Psoas muscle (tissue), 7 donors: ENCODE measurements at regions not wholly inside any gene's neighbourhood (a gene's known extent, or its start where the extent isn't known, plus 50 kb on each side); places are given as distances from the start of the nearest gene placed in this dataset.
A peak's percentile ranks its signal among the peaks of the same experiment; 100 is the strongest.
"Not testable (repeated sequence)": the region's sequence is repeated elsewhere in the genome, so short reads cannot be mapped to it uniquely, and the experiment has no call there.

Experiments
- ATAC-seq, 4 donors: fragments of 200-7000 bp; cut with Tn5 transposase; one replicate each; pipeline ENCODE4 v1.9.1; 2020; ENCODE audit warnings: moderate library complexity in 3 of 4, mild to moderate bottlenecking in 2 of 4
- DNase-seq, 2 donors: peaks; one replicate each; pipeline ENCODE4 v3.0.0-alpha.2; 2020
- H3K27ac ChIP-seq: fragments of 200-600 bp; one replicate; pipeline ENCODE4 v1.8.0; 2022
- H3K27me3 ChIP-seq, 3 donors: fragments of 200-600 bp in 1 of 3; one replicate each; pipeline versions ENCODE4 v1.6.1 to v1.8.0; 2013 to 2022; ENCODE audit warnings: low read length in 2 of 3, mild to moderate bottlenecking in 2 of 3, moderate library complexity in 1 of 3; ENCODE audit not compliant: insufficient read depth in 3 of 3
- H3K36me3 ChIP-seq, 2 donors: fragments of 200-600 bp in 1 of 2; one replicate each; pipeline versions ENCODE4 v1.6.1 to v1.8.0; 2013 to 2022; ENCODE audit warnings: low read depth in 1 of 2, mild to moderate bottlenecking in 1 of 2, moderate library complexity in 1 of 2; ENCODE audit not compliant: insufficient read depth in 1 of 2
- H3K4me1 ChIP-seq: fragments of 200-600 bp; one replicate; pipeline ENCODE4 v1.8.0; 2022
- H3K4me3 ChIP-seq: fragments of 200-600 bp; one replicate; pipeline ENCODE4 v1.8.0; 2022; ENCODE audit warnings: mild to moderate bottlenecking
- H3K9me3 ChIP-seq: fragments of 200-600 bp; one replicate; pipeline ENCODE4 v1.8.0; 2022
- CTCF ChIP-seq: fragments of 200-600 bp; IDR thresholded peaks from one replicate; pipeline ENCODE4 v1.8.0; 2022; ENCODE audit warnings: antibody characterized with exemption
- WGBS, 3 donors: extraction: QIAGEN DNeasy Blood & Tissue Kit; methylation state at CpG; one replicate each; pipeline versions ENCODE4 v1.1.6 to v1.1.7; 2013; 5-methylcytosine and 5-hydroxymethylcytosine counted together
- intact Hi-C, 2 donors: fragments of 100-400 bp; cut with DNase I; formaldehyde crosslinking; loops; one replicate each; pipeline versions ENCODE4 v1.11.0 to v1.14.2; 2022
- donor health status: healthy with polysubstance abuse.
- donor health status: DM: no; HTN: no; CAD: no; lungs with moderate emphysema.
- donor health status: Bipolar disorder and iron deficiency.
- donor health status: healthy.
- donor health status: DM: yes; HTN: yes; CAD: no.
- donor health status: DM: no; HTN: no; CAD: no.
- donor health status: DM: yes; HTN: yes; CAD: no.

GRCh38 chr6:122182061-122182460, 217.4 kb upstream of the HSF2 start:
- H3K4me3 ChIP-seq = no peak overlapping the region
- H3K9me3 ChIP-seq = no peaks in the 10 kb centered on the region
- H3K4me1 ChIP-seq = no peaks in the 10 kb centered on the region
- H3K36me3 ChIP-seq = no peaks in the 10 kb centered on the region
- ATAC-seq (no peak), DNase-seq (no peak)
- no peak for TF ChIP-seq CTCF
- no peaks in the 10 kb centered on the region for H3K27me3 ChIP-seq
- WGBS, 3 donors = 67 to 73% (median 71%) methylated on average over 4 of the region's 4 CpGs
- no peak overlapping the region for H3K27ac ChIP-seq
- intact Hi-C loops = loop anchor here (5.0 to 10.0 kb wide), 3 partner anchors 137 to 1127 kb away; no protein-coding TSS in a partner anchor

- TF ChIP-seq CTCF = peak; percentile 57
- H3K4me1 ChIP-seq = no peaks in the 10 kb centered on the region
- DNase-seq = no peak
- no peaks in the 10 kb centered on the region for H3K36me3 ChIP-seq
- peak in 1 of 4 donors; percentile 78 for ATAC-seq
- 22 to 31% (median 26%) methylated on average over 4 of the region's 4 CpGs for WGBS, 3 donors
- H3K27ac ChIP-seq = no peak overlapping the region
- no peaks in the 10 kb centered on the region for H3K9me3 ChIP-seq
- intact Hi-C loops = loop anchor here (2.0 to 10.0 kb wide), 4 partner anchors 140 to 1130 kb away; no protein-coding TSS in a partner anchor
- no peaks in the 10 kb centered on the region for H3K27me3 ChIP-seq
- H3K4me3 ChIP-seq = peak overlapping the region; percentile 13
Observed at GRCh38 chr6:122184401-122184827, 215.0 kb upstream of the HSF2 start.

GRCh38 chr6:122185458-122185857, 214.0 kb upstream of the HSF2 start:
- ATAC-seq, H3K9me3 ChIP-seq, H3K4me1 ChIP-seq, DNase-seq, H3K27ac ChIP-seq, H3K27me3 ChIP-seq, H3K4me3 ChIP-seq, H3K36me3 ChIP-seq: not testable (repeated sequence)
- intact Hi-C loops = loop anchor here (2.0 to 10.0 kb wide), 3 partner anchors 141 to 1131 kb away; no protein-coding TSS in a partner anchor
- WGBS, 3 donors = 91 to 93% (median 92%) methylated on average over 19 of the region's 19 CpGs

- no peak overlapping the region for H3K4me3 ChIP-seq
- 39 to 56% (median 51%) methylated on average over 1 of the region's 1 CpG for WGBS, 3 donors
- no peaks in the 10 kb centered on the region for H3K36me3 ChIP-seq
- H3K27me3 ChIP-seq = no peaks in the 10 kb centered on the region
- no peak for ATAC-seq
- intact Hi-C loops = loop anchor here (10.0 kb wide), 2 partner anchors 142 to 1132 kb away; no protein-coding TSS in a partner anchor
- TF ChIP-seq CTCF = no peak
- H3K27ac ChIP-seq = no peak overlapping the region
- no peaks in the 10 kb centered on the region for H3K4me1 ChIP-seq
- DNase-seq = no peak
- no peaks in the 10 kb centered on the region for H3K9me3 ChIP-seq
Observed at GRCh38 chr6:122187186-122187585, 212.3 kb upstream of the HSF2 start.

- ATAC-seq = no peak
- Histone ChIP-seq H3K4me1 (no peaks in the 10 kb centered on the region), H3K9me3 (no peaks in the 10 kb centered on the region), H3K27me3 (no peaks in the 10 kb centered on the region), H3K4me3 (no peak overlapping the region), H3K27ac (no peak overlapping the region), H3K36me3 (no peaks in the 10 kb centered on the region)
- WGBS, 3 donors = 44 to 91% (median 80%) methylated on average over 1 of the region's 1 CpG
- no peak for DNase-seq
- intact Hi-C loops = no loop called here
- no peak for TF ChIP-seq CTCF
Observed at GRCh38 chr6:122198922-122199321, 200.5 kb upstream of the HSF2 start.
